Heart left ventricle (tissue), 16 donors: ENCODE measurements at regions not wholly inside any gene's neighbourhood (a gene's known extent, or its start where the extent isn't known, plus 50 kb on each side); places are given as distances from the start of the nearest gene placed in this dataset.

Experiments
- ATAC-seq, 4 donors: fragments of 200-7000 bp; cut with Tn5 transposase; one replicate each; pipeline ENCODE4 v1.9.1; 2020 to 2022; ENCODE audit warnings: moderate library complexity in 4 of 4, mild to moderate bottlenecking in 3 of 4, moderate number of reproducible peaks in 1 of 4
- DNase-seq, 5 donors: peaks; one replicate each; pipeline ENCODE4 v3.0.0-alpha.2; 2020
- H3K27ac ChIP-seq, 12 donors: fragments of 200-600 bp; sonication (generic) in 4 of 12; one replicate each; pipeline versions ENCODE4 v1.5.0 to v1.8.0; 2016 to 2022; ENCODE audit warnings: mild to moderate bottlenecking in 2 of 12
- H3K27me3 ChIP-seq, 9 donors: fragments of 200-600 bp; sonication (generic) in 2 of 9; one replicate each; pipeline versions ENCODE4 v1.5.1 to v1.8.0; 2016 to 2022; ENCODE audit warnings: mild to moderate bottlenecking in 3 of 9
- H3K36me3 ChIP-seq, 9 donors: fragments of 200-600 bp; sonication (generic) in 2 of 9; one replicate each; pipeline versions ENCODE4 v1.5.0 to v1.8.0; 2018 to 2022; ENCODE audit warnings: mild to moderate bottlenecking in 2 of 9
- H3K4me1 ChIP-seq, 12 donors: fragments of 200-600 bp; sonication (generic) in 4 of 12; one replicate each; pipeline versions ENCODE4 v1.5.0 to v1.8.0; 2016 to 2022; ENCODE audit warnings: mild to moderate bottlenecking in 3 of 12
- H3K4me3 ChIP-seq, 12 donors: fragments of 200-600 bp; sonication (generic) in 4 of 12; one replicate each; pipeline versions ENCODE4 v1.5.0 to v1.8.0; 2017 to 2022; ENCODE audit warnings: mild to moderate bottlenecking in 9 of 12, moderate library complexity in 4 of 12
- H3K9me3 ChIP-seq, 12 donors: fragments of 200-600 bp; sonication (generic) in 4 of 12; one replicate each; pipeline versions ENCODE4 v1.5.0 to v1.8.0; 2016 to 2022; ENCODE audit warnings: mild to moderate bottlenecking in 1 of 12
- CTCF ChIP-seq, 12 donors: fragments of 200-600 bp; sonication (generic) in 4 of 12; IDR thresholded peaks; one replicate each; pipeline versions ENCODE4 v1.5.0 to v1.8.0; 2018 to 2022; ENCODE audit warnings: antibody characterized with exemption in 12 of 12, mild to moderate bottlenecking in 5 of 12
- POLR2A ChIP-seq, 2 donors: fragments of 450-650 bp; IDR thresholded peaks; one replicate each; pipeline ENCODE4 v1.6.1; 2017; ENCODE audit warnings: antibody characterized with exemption in 2 of 2, mild to moderate bottlenecking in 2 of 2, moderate library complexity in 2 of 2
- WGBS, 4 donors: extraction: QIAGEN DNeasy Blood & Tissue Kit in 2 of 4; methylation state at CpG; one replicate each; pipeline versions ENCODE4 v1.1.5 to v1.1.7; 2013 to 2018; 5-methylcytosine and 5-hydroxymethylcytosine counted together
- intact Hi-C, 10 donors: fragments of 100-400 bp; cut with DNase I; formaldehyde crosslinking; loops; one replicate each; pipeline versions ENCODE4 v1.11.1 to v1.14.2; 2022
- donor health status: ischemic (EF 13 %, LVEDD 7.1; RV severe dilation, severe dysfunction).
- donor health status: healthy with polysubstance abuse.
- donor health status: DM: no; HTN: yes; CAD: no.
- donor health status: DM: no; HTN: no; CAD: no.
- donor health status: ischemic (EF 25% LVEDD 6.9; RV normal size, moderate dysfunction).
- donor health status: ischemic (EF 25% LVEDD 5.7; RV mildly dilated, moderate dysfunction).
- donor health status: healthy.
- donor health status: DM: yes; HTN: yes; CAD: no.
- donor health status: ischemic (EF 35%, LVEDD 5.7; RV mildly dilated, moderate dysfunction).
- donor health status: nonischemic (EF 11% LVEDD 7.7; RV severe dilation, severe dysfunction).
- donor health status: DM: yes; HTN: yes; CAD: no.
- donor health status: PGD.
- donor health status: ischemic (EF 29% LVEDD 5.4; RV normal size, mild dysfunction).
- donor health status: nonischemic (EF 23%, LVEDD 6.1; RV moderate dilation, normal function).

- Histone ChIP-seq H3K36me3 (no peaks in the 10 kb centered on the region), H3K4me3 (no peak overlapping the region), H3K4me1 (peaks cover 0 to 4% (median 0%) of the 10 kb centered on the region in 12 donors), H3K27ac (no peak overlapping the region), H3K9me3 (no peaks in the 10 kb centered on the region), H3K27me3 (no peaks in the 10 kb centered on the region)
- no peak for TF ChIP-seq CTCF (IDR thresholded peaks at IDR 0.05)
- TF ChIP-seq POLR2A (IDR thresholded peaks at IDR 0.05): no peak
- DNase-seq: no peak
- intact Hi-C loops: loop anchor here in 1 of 10 donors (10.0 kb wide), 1 partner anchor 133 kb away; no protein-coding TSS in a partner anchor
- WGBS, 4 donors: 70 to 75% (median 70%) methylated on average over 2 of the region's 2 CpGs
- ATAC-seq: no peak
Measured at GRCh38 chr1:113192242-113192641, 119.2 kb downstream of the LRIG2 start.

GRCh38 chr1:113192980-113193379, 120.0 kb downstream of the LRIG2 start:
- Histone ChIP-seq H3K4me1 (peaks cover 0 to 4% (median 0%) of the 10 kb centered on the region in 12 donors), H3K27me3 (no peaks in the 10 kb centered on the region), H3K9me3 (no peaks in the 10 kb centered on the region), H3K36me3 (no peaks in the 10 kb centered on the region), H3K4me3 (no peak overlapping the region), H3K27ac (no peak overlapping the region)
- 79 to 89% (median 84%) methylated on average over 1 of the region's 1 CpG for WGBS, 4 donors
- TF ChIP-seq CTCF (IDR thresholded peaks at IDR 0.05): no peak
- no peak for TF ChIP-seq POLR2A (IDR thresholded peaks at IDR 0.05)
- ATAC-seq (no peak), DNase-seq (no peak)
- intact Hi-C loops: loop anchor here in 1 of 10 donors (10.0 kb wide), 1 partner anchor 132 kb away; no protein-coding TSS in a partner anchor

- TF ChIP-seq POLR2A (IDR thresholded peaks at IDR 0.05) (no peak), CTCF (IDR thresholded peaks at IDR 0.05) (no peak)
- Histone ChIP-seq H3K36me3 (no peaks in the 10 kb centered on the region), H3K27ac (no peak overlapping the region), H3K9me3 (no peaks in the 10 kb centered on the region), H3K4me1 (peaks cover 0 to 4% (median 0%) of the 10 kb centered on the region in 12 donors), H3K27me3 (no peaks in the 10 kb centered on the region), H3K4me3 (no peak overlapping the region)
- ATAC-seq (no peak), DNase-seq (no peak)
- 72 to 81% (median 80%) methylated on average over 18 of the region's 18 CpGs for WGBS, 4 donors
- intact Hi-C loops: loop anchor here in 1 of 10 donors (10.0 kb wide), 1 partner anchor 130 kb away; no protein-coding TSS in a partner anchor
Measured at GRCh38 chr1:113194846-113195830, 122.1 kb downstream of the LRIG2 start.

GRCh38 chr1:113197719-113198330, 124.8 kb downstream of the LRIG2 start:
- no peak for TF ChIP-seq POLR2A (IDR thresholded peaks at IDR 0.05)
- no peak for TF ChIP-seq CTCF (IDR thresholded peaks at IDR 0.05)
- no peak for ATAC-seq
- Histone ChIP-seq H3K27me3 (no peaks in the 10 kb centered on the region), H3K4me1 (no peaks in the 10 kb centered on the region), H3K27ac (no peak overlapping the region), H3K4me3 (no peak overlapping the region), H3K36me3 (no peaks in the 10 kb centered on the region), H3K9me3 (no peaks in the 10 kb centered on the region)
- no peak for DNase-seq
- intact Hi-C loops: loop anchor here in 1 of 10 donors (10.0 kb wide), 1 partner anchor 127 kb away; no protein-coding TSS in a partner anchor
- WGBS, 4 donors: 68 to 74% (median 71%) methylated on average over 11 to 13 of the region's 13 CpGs
